ENCODE measurements at regions not wholly inside any gene's neighbourhood (a gene's known extent, or its start where the extent isn't known, plus 50 kb on each side); places are given as distances from the start of the nearest gene placed in this dataset.

DNA sequence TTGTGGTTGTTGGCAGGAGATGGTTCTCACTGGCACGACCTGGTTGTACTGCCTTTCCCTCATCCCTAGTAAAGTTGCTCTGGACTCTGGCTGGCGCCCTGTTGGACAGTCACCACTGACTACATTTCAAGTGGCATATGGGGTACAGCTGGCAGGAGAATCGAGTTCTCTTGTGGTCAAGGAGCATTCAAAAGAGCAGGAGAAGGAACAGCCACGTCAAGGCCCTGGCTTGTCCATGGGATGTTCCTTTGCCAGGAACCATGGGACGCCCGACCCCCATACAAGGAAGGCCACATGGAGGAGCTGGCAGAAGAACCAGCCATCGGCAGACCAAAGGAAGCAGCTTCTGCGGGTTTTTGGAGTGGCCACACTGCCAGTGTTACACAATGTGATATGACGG, 87.0 kb upstream of the SLC25A13 start:
- no peak for DNase-seq (ENCODE audit: low spot score)

DNA sequence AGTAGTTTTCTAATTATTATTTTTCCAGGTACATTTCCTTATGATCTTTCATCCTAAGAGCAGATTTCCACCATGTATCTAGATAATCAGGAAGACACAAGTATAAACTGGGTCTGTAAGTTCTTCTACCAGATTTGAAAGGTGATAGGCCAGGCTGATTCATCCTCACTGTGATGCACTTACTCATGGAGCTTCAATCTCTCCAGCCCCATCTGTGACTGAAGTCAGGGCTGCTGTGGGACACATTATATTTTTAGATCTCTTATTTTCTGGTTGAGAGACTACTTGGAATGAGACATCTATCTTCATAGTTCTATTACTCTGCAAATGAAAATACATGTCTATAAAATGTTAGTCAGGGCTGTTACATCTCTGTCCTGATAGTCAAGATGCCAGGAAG, 85.5 kb upstream of the SLC25A13 start:
- no peak for DNase-seq (ENCODE audit: low spot score)

GRCh38 chr7:96402913-96403312, 81.0 kb upstream of the SLC25A13 start:
- no peak for DNase-seq (ENCODE audit: low spot score)

DNA sequence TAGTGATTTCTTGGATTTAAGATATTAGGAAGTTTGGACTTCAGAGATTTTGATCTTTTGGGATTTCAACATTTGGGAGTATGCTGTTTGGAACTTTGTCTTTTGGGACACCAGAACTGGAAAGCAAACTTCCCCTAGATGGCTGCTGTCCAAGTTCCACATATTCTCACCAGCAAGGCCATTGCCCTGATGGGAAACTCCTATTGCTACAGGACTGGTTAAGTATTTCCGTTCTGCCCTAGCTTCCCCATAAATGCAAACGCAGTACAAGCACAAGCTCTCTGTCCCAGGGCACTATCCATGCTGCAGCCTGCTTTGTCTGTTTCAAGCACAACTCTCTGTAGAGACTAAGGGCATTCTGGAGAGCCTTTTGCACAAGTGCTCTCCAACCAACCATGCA, 79.3 kb upstream of the SLC25A13 start:
- DNase-seq (ENCODE audit: low spot score), result no peak

DNA sequence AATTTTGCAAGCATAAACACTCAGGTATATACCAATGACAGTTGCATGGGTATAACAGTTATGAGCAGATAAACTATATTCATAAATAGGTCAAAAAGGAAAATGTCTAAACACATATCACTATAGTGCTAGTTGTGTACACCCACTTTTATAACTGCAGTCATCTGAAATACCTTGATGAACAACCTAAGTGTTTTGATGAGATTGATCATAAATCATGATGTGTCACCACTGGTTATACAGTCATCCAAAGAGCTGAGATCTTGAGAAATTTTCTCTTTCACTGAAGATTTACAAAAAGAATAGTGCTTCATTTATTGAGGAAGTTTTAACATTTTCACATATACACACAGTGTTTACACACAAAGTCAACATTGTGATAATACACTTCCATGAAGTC, 78.6 kb upstream of the SLC25A13 start:
- no peak for DNase-seq (ENCODE audit: low spot score)

DNA sequence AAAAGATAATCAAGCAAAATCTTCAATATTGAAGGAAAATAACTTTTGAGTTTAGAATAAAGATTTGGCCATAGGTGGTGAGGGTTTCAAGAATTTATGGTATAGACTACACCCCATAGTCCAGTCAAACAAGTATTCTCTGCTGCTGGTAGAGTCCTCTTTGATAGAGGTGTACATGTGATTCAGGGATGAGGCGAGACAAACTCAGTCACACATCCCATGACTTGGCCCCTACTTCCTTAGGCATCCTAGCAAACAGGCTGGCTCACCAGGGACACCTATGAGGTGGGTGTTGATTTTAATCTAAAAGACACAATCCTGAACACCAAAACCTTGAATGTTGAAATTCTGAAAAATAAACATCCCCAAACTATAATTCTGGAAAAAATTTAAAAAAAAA, 78.1 kb upstream of the SLC25A13 start:
- DNase-seq (ENCODE audit: low spot score), result no peak

DNA sequence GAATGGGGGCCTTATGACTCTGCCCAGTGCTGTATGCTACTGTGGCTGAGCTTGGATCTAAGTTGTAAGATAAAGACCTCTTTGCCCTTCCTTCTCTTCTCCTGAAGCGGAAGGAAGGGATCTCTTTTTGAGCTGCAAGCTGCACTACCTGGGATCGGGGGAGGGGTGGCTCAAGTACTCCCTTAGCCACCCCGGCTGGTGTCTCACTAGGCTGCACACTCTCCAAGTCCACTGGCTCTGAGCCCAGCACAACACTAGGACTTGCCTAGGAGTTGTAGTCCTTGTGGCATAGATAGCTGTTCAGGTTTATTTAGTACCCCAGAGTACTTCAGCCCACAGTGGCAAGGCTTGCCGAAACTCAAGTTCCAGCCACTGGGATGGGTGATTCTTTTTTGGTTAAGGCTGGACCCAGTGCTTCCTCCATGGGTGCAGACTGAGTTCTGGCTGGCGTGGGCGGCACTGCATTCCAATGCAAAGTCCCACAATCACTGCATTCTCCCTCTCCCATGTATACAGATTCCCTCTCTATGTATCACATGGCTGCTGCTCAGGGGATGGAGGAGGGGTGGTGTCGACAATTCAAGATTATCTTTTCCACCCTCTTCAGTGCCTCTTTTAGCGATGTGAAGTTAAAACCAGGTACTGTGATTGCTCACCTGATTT, 76.2 kb upstream of the SLC25A13 start:
- no peak for DNase-seq (ENCODE audit: low spot score)

DNA sequence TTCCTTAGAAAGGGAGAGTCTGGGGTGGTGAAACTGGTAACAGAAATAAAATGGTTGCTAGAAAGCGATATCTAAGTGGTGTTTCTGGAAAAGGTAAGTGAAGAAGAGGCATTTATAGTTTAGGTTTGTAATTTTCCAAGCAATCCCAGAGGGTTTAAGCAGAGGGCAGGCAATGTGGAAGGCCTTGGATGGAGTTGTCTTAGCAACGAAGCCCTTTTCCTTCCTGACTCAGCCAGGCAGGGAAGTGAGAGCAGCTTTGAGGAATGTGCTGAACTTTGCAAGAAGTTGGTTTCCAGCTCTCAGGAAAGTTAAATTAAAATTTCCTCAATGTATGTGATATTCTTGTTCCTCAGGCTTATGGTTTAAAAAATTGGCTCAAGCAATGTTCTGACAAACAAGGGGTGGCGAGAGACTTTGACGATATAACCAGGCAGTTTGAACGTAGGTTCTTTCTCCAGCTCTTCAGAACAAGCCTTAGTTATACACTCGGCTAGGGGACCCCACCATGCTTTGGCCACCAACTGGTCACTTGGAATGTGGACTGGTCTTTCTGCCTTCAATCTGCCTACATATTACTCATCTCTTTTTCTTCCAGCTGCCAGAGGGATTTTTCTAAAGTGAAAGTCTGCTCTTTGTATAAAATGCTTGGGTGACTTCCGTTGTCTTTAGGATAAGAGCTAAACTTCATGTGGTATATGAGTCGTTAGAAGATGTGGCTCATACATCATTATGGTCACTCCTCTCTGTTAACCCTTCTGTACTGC, 66.9 kb upstream of the SLC25A13 start:
- DNase-seq (ENCODE audit: low spot score), result no peak

DNA sequence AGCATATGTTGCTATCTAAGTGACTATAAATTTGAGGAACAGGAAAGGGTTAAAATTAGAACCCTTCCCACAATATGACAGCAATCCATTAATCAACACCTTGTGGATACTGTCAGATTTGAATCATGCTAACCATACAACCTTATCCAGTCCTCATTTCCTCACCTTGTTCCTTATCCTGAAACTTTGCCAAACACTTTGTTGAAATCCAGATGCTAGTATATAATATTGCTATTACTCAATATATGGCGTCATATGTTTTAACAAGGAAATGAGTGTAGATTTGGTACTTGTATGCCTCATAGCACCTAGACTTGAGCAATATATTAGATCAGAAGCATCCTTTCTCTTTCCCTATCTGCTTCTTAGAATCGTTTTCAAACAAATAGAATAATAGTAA, 66.3 kb upstream of the SLC25A13 start:
- DNase-seq (ENCODE audit: low spot score), result no peak

DNA sequence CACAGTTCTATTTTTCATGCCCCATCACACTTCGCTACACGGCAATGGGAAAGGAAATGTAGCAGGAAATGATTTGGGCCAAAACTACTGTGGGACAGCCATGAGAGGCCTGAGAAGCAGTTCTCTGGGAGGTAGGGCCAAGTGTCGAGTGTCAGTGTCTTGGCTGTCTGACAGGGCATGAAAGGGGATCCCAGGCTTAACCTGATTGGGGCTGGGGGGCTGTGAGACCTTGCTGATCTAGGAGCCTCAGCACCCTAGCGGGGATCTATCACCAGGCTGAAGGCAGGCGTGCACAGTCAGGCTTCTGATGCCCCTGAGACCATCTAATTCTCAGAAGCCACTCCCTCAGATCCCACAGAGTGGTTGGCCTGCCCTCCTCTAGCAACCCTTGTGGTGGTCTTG, 58.2 kb upstream of the SLC25A13 start:
- DNase-seq (ENCODE audit: low spot score), result no peak

- no peak for DNase-seq (ENCODE audit: low spot score)
Measured at GRCh38 chr7:96377399-96377798, 55.5 kb upstream of the SLC25A13 start.
